Esophagus muscularis mucosa (tissue), 4 donors: ENCODE measurements at regions not wholly inside any gene's neighbourhood (a gene's known extent, or its start where the extent isn't known, plus 50 kb on each side); places are given as distances from the start of the nearest gene placed in this dataset.

Source experiments
- EP300 ChIP-seq: sonication (generic); formaldehyde crosslinking; IDR thresholded peaks from one replicate; pipeline ENCODE4 v1.6.1; 2017; ENCODE audit warnings: antibody characterized with exemption
- POLR2A ChIP-seq: fragments of 450-650 bp; IDR thresholded peaks from one replicate; pipeline ENCODE4 v1.6.1; 2017; ENCODE audit warnings: antibody characterized with exemption, moderate library complexity, mild to moderate bottlenecking, low read depth
- POLR2AphosphoS5 ChIP-seq, 2 donors: sonication (generic); formaldehyde crosslinking; IDR thresholded peaks; one replicate each; pipeline ENCODE4 v1.6.1; 2017; ENCODE audit warnings: antibody characterized with exemption in 2 of 2
- TF ChIP-seq, protein P1 (sequence below), 3 experiments: fragments of 200-600 bp in 2 of 3; fragments of 450-650 bp in 1 of 3; sonication (generic) in 2 of 3; IDR thresholded peaks; one replicate each; pipeline ENCODE4 v1.5.1; 2017 to 2019; ENCODE audit warnings: antibody characterized with exemption in 3 of 3, mild to moderate bottlenecking in 2 of 3, moderate library complexity in 1 of 3

GRCh38 chr13:87003265-87003664 lies 667.9 kb upstream of the SLITRK5 start:
- TF ChIP-seq, protein P1, sequence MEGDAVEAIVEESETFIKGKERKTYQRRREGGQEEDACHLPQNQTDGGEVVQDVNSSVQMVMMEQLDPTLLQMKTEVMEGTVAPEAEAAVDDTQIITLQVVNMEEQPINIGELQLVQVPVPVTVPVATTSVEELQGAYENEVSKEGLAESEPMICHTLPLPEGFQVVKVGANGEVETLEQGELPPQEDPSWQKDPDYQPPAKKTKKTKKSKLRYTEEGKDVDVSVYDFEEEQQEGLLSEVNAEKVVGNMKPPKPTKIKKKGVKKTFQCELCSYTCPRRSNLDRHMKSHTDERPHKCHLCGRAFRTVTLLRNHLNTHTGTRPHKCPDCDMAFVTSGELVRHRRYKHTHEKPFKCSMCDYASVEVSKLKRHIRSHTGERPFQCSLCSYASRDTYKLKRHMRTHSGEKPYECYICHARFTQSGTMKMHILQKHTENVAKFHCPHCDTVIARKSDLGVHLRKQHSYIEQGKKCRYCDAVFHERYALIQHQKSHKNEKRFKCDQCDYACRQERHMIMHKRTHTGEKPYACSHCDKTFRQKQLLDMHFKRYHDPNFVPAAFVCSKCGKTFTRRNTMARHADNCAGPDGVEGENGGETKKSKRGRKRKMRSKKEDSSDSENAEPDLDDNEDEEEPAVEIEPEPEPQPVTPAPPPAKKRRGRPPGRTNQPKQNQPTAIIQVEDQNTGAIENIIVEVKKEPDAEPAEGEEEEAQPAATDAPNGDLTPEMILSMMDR (IDR thresholded peaks at IDR 0.05), result no peak
- TF ChIP-seq POLR2A (no peak), POLR2AphosphoS5 (IDR thresholded peaks at IDR 0.05) (no peak), EP300 (no peak)
